SU-DHL-6 (cell line): ENCODE measurements at regions not wholly inside any gene's neighbourhood (a gene's known extent, or its start where the extent isn't known, plus 50 kb on each side); places are given as distances from the start of the nearest gene placed in this dataset.

Experiments used
- H2AFZ ChIP-seq: fragments of 200-600 bp; sonication (generic); 2 replicates; pipeline ENCODE4 v1.6.1; 2014; ENCODE audit warnings: low read depth, mild to moderate bottlenecking, moderate library complexity, mixed read lengths, antibody characterized with exemption, low read length; ENCODE audit not compliant: severe bottlenecking
- H3F3A ChIP-seq: fragments of 200-600 bp; shearing (Covaris generic); 2 replicates; pipeline ENCODE4 v1.6.0; 2016; ENCODE audit warnings: antibody characterized with exemption, mild to moderate bottlenecking; ENCODE audit not compliant: insufficient read depth
- H3K27ac ChIP-seq: fragments of 200-600 bp; sonication (generic); 2 replicates; pipeline ENCODE4 v1.5.1; 2016; ENCODE audit warnings: low read depth, mild to moderate bottlenecking, low read length, moderate library complexity, mixed read lengths
- H3K27me3 ChIP-seq: fragments of 200-600 bp; sonication (generic), shearing (Covaris generic); 2 replicates; pipeline ENCODE4 v1.6.0; 2014; ENCODE audit warnings: mild to moderate bottlenecking, low read length
- H3K36me3 ChIP-seq: fragments of 200-600 bp; sonication (generic); 2 replicates; pipeline ENCODE4 v1.6.1; 2014; ENCODE audit warnings: mild to moderate bottlenecking, low read length, mixed read lengths
- H3K4me2 ChIP-seq: fragments of 300-600, 200-600 bp; shearing (Covaris generic), sonication (generic); 2 replicates; pipeline ENCODE4 v1.6.0; 2014; ENCODE audit warnings: low read length, low read depth, mild to moderate bottlenecking; ENCODE audit not compliant: poor library complexity, severe bottlenecking
- H3K4me3 ChIP-seq: fragments of 200-600 bp; sonication (generic); 2 replicates; pipeline ENCODE4 v1.5.1; 2014; ENCODE audit warnings: antibody characterized with exemption, low read length, mild to moderate bottlenecking, mixed read lengths; ENCODE audit not compliant: insufficient read depth, poor library complexity, severe bottlenecking
- H3K79me2 ChIP-seq: fragments of 200-600 bp; sonication (generic); 2 replicates; pipeline ENCODE4 v1.6.1; 2014; ENCODE audit warnings: mild to moderate bottlenecking, low read length, moderate library complexity; ENCODE audit not compliant: insufficient read depth
- H3K9ac ChIP-seq: fragments of 200-600 bp; sonication (generic); 2 replicates; pipeline ENCODE4 v1.7.0; 2014; ENCODE audit warnings: mild to moderate bottlenecking, low read length
- H3K9me2 ChIP-seq: fragments of 200-600 bp; sonication (generic); replicated peaks from 2 replicates; pipeline ENCODE4 v1.6.1; 2014; ENCODE audit warnings: low read length; ENCODE audit not compliant: insufficient read depth
- H3K9me3 ChIP-seq: fragments of 200-600 bp; sonication (generic); 2 replicates; pipeline ENCODE4 v1.6.1; 2014; ENCODE audit warnings: low read length, mixed read lengths; ENCODE audit not compliant: insufficient read depth
- H4K20me1 ChIP-seq: fragments of 200-600 bp; sonication (generic); 2 replicates; pipeline ENCODE4 v1.6.1; 2014; ENCODE audit warnings: low read depth, mild to moderate bottlenecking, antibody characterized with exemption, low read length, moderate library complexity, mixed read lengths
- CTCF ChIP-seq: fragments of 200-600 bp; sonication (generic); IDR thresholded peaks from one replicate; pipeline ENCODE4 v1.5.1; 2017; ENCODE audit warnings: antibody characterized with exemption, mild to moderate bottlenecking, low read length, moderate library complexity; ENCODE audit not compliant: insufficient read depth, poor library complexity, severe bottlenecking
- EZH2phosphoT487 ChIP-seq: fragments of 200-600 bp; sonication (generic), shearing (Covaris generic); conservative IDR thresholded peaks from 2 replicates; pipeline ENCODE4 v1.6.1; 2018; ENCODE audit warnings: mild to moderate bottlenecking, antibody characterized with exemption, low read length, moderate library complexity, mixed read lengths

GRCh38 chr3:104632521-104632920 lies 734.2 kb upstream of the ALCAM start:
- H2AFZ ChIP-seq = no peak overlapping the region
- no peaks in the 10 kb centered on the region for H4K20me1 ChIP-seq
- no peaks in the 10 kb centered on the region for H3K9me2 ChIP-seq
- no peaks in the 10 kb centered on the region for H3K36me3 ChIP-seq
- no peak overlapping the region for H3K9ac ChIP-seq
- H3K9me3 ChIP-seq = peaks cover 14% of the 10 kb centered on the region
- no peaks in the 10 kb centered on the region for H3K79me2 ChIP-seq
- no peak overlapping the region for H3K4me2 ChIP-seq
- no peaks in the 10 kb centered on the region for H3F3A ChIP-seq
- TF ChIP-seq EZH2phosphoT487 = no peak
- TF ChIP-seq CTCF = no peak
- no peaks in the 10 kb centered on the region for H3K27me3 ChIP-seq
- no peak overlapping the region for H3K4me3 ChIP-seq
- no peak overlapping the region for H3K27ac ChIP-seq

GRCh38 chr3:104632947-104633346 lies 733.8 kb upstream of the ALCAM start:
- H3K9me2 ChIP-seq = no peaks in the 10 kb centered on the region
- no peak overlapping the region for H2AFZ ChIP-seq
- H3K9me3 ChIP-seq = peaks cover 14% of the 10 kb centered on the region
- H3K79me2 ChIP-seq = no peaks in the 10 kb centered on the region
- H3F3A ChIP-seq = no peaks in the 10 kb centered on the region
- H3K4me2 ChIP-seq = no peak overlapping the region
- no peak overlapping the region for H3K27ac ChIP-seq
- no peaks in the 10 kb centered on the region for H3K27me3 ChIP-seq
- H3K4me3 ChIP-seq = no peak overlapping the region
- no peaks in the 10 kb centered on the region for H4K20me1 ChIP-seq
- no peaks in the 10 kb centered on the region for H3K36me3 ChIP-seq
- no peak for TF ChIP-seq EZH2phosphoT487
- no peak for TF ChIP-seq CTCF
- H3K9ac ChIP-seq = no peak overlapping the region

GRCh38 chr3:104635872-104636580 lies 730.7 kb upstream of the ALCAM start:
- Histone ChIP-seq H3K79me2 (no peaks in the 10 kb centered on the region), H3K9me2 (no peaks in the 10 kb centered on the region), H2AFZ (no peak overlapping the region), H3K4me2 (no peak overlapping the region), H4K20me1 (no peaks in the 10 kb centered on the region), H3K36me3 (no peaks in the 10 kb centered on the region), H3K4me3 (no peak overlapping the region), H3F3A (no peaks in the 10 kb centered on the region), H3K27ac (no peak overlapping the region), H3K27me3 (no peaks in the 10 kb centered on the region), H3K9me3 (peaks cover 9% of the 10 kb centered on the region), H3K9ac (no peak overlapping the region)
- TF ChIP-seq EZH2phosphoT487 (no peak), CTCF (no peak)
